ENCODE measurements at regions not wholly inside any gene's neighbourhood (a gene's known extent, or its start where the extent isn't known, plus 50 kb on each side); places are given as distances from the start of the nearest gene placed in this dataset.

GRCh38 chr12:24550609-24551008, 398.3 kb downstream of the BCAT1 start:
- TF ChIP-seq POLR2A (IDR thresholded peaks at IDR 0.05) = no peak
- Histone ChIP-seq H3K4me1 (no peaks in the 10 kb centered on the region), H3K27me3 (no peaks in the 10 kb centered on the region), H3K36me3 (no peaks in the 10 kb centered on the region), H3K27ac (no peak overlapping the region), H3K9me3 (no peaks in the 10 kb centered on the region), H3K4me3 (no peak overlapping the region)
- no peak for DNase-seq

- DNase-seq = no peak
- Histone ChIP-seq H3K4me1 (no peaks in the 10 kb centered on the region), H3K9me3 (no peaks in the 10 kb centered on the region), H3K27ac (no peak overlapping the region), H3K4me3 (no peak overlapping the region), H3K27me3 (no peaks in the 10 kb centered on the region), H3K36me3 (no peaks in the 10 kb centered on the region)
- no peak for TF ChIP-seq CTCF (IDR thresholded peaks at IDR 0.05)
- TF ChIP-seq POLR2A (IDR thresholded peaks at IDR 0.05) = no peak
Measured at GRCh38 chr12:24546661-24547060, 402.2 kb downstream of the BCAT1 start.

- TF ChIP-seq POLR2A (IDR thresholded peaks at IDR 0.05) (no peak), CTCF (IDR thresholded peaks at IDR 0.05) (no peak)
- no peak overlapping the region for H3K4me3 ChIP-seq
- H3K27me3 ChIP-seq = no peaks in the 10 kb centered on the region
- no peak for DNase-seq
- H3K27ac ChIP-seq = no peak overlapping the region
- no peaks in the 10 kb centered on the region for H3K36me3 ChIP-seq
- no peaks in the 10 kb centered on the region for H3K9me3 ChIP-seq
- no peaks in the 10 kb centered on the region for H3K4me1 ChIP-seq
Measured at GRCh38 chr12:24546084-24546483, 402.8 kb downstream of the BCAT1 start.

- DNase-seq = no peak
- no peaks in the 10 kb centered on the region for H3K9me3 ChIP-seq
- no peak for TF ChIP-seq POLR2A (IDR thresholded peaks at IDR 0.05)
- H3K4me3 ChIP-seq = no peak overlapping the region
- no peaks in the 10 kb centered on the region for H3K4me1 ChIP-seq
- H3K27me3 ChIP-seq = no peaks in the 10 kb centered on the region
- H3K36me3 ChIP-seq = no peaks in the 10 kb centered on the region
- no peak overlapping the region for H3K27ac ChIP-seq
Measured at GRCh38 chr12:24544368-24544767, 404.5 kb downstream of the BCAT1 start.

GRCh38 chr12:24541193-24541871, 407.6 kb downstream of the BCAT1 start:
- no peak for DNase-seq
- no peak overlapping the region for H3K4me3 ChIP-seq
- H3K27ac ChIP-seq = no peak overlapping the region
- H3K27me3 ChIP-seq = no peaks in the 10 kb centered on the region
- no peaks in the 10 kb centered on the region for H3K9me3 ChIP-seq
- H3K4me1 ChIP-seq = no peaks in the 10 kb centered on the region
- TF ChIP-seq POLR2A (IDR thresholded peaks at IDR 0.05) (no peak), CTCF (IDR thresholded peaks at IDR 0.05) (no peak)
- no peaks in the 10 kb centered on the region for H3K36me3 ChIP-seq

- Histone ChIP-seq H3K4me3 (no peak overlapping the region), H3K27ac (no peak overlapping the region), H3K27me3 (no peaks in the 10 kb centered on the region), H3K36me3 (no peaks in the 10 kb centered on the region), H3K9me3 (no peaks in the 10 kb centered on the region), H3K4me1 (peaks cover 0 to 6% (median 0%) of the 10 kb centered on the region in 4 donors)
- TF ChIP-seq CTCF (IDR thresholded peaks at IDR 0.05) (no peak), POLR2A (IDR thresholded peaks at IDR 0.05) (no peak)
- DNase-seq = no peak
Measured at GRCh38 chr12:24539646-24540045, 409.3 kb downstream of the BCAT1 start.
